ENCODE measurements at regions not wholly inside any gene's neighbourhood (a gene's known extent, or its start where the extent isn't known, plus 50 kb on each side); places are given as distances from the start of the nearest gene placed in this dataset.

GRCh38 chr15:59953392-59953883 is 50.7 kb upstream of the FOXB1 start:
- POLR2A ChIA-PET: no interaction called here
- TF ChIP-seq CTCF (IDR thresholded peaks at IDR 0.05; ENCODE audit: insufficient read depth, low read length, missing control alignments): no peak
- no peak for DNase-seq (ENCODE audit: low read depth, low spot score)
- H3K4me3 ChIP-seq (ENCODE audit: low read depth, low read length): no peak overlapping the region
- CTCF ChIA-PET: no interaction called here

GRCh38 chr15:59952960-59953359 is 51.2 kb upstream of the FOXB1 start:
- no peak for TF ChIP-seq CTCF (IDR thresholded peaks at IDR 0.05; ENCODE audit: insufficient read depth, low read length, missing control alignments)
- H3K4me3 ChIP-seq (ENCODE audit: low read depth, low read length): no peak overlapping the region
- ChIA-PET CTCF (no interaction called here), POLR2A (no interaction called here)
- no peak for DNase-seq (ENCODE audit: low read depth, low spot score)

- no peak for DNase-seq (ENCODE audit: low read depth, low spot score)
- TF ChIP-seq CTCF (IDR thresholded peaks at IDR 0.05; ENCODE audit: insufficient read depth, low read length, missing control alignments): no peak
- CTCF ChIA-PET: no interaction called here
- POLR2A ChIA-PET: no interaction called here
- no peak overlapping the region for H3K4me3 ChIP-seq (ENCODE audit: low read depth, low read length)
Measured at GRCh38 chr15:59950603-59951388, 53.3 kb upstream of the FOXB1 start.

GRCh38 chr15:59948924-59949613 is 55.0 kb upstream of the FOXB1 start:
- DNase-seq (ENCODE audit: low read depth, low spot score): no peak
- no peak overlapping the region for H3K4me3 ChIP-seq (ENCODE audit: low read depth, low read length)
- ChIA-PET POLR2A (no interaction called here), CTCF (interaction anchor here (1.1 kb wide), 1 partner anchor 225 kb away, joined by 3 read pairs; no protein-coding TSS in a partner anchor)
- TF ChIP-seq CTCF (IDR thresholded peaks at IDR 0.05; ENCODE audit: insufficient read depth, low read length, missing control alignments): no peak

GRCh38 chr15:59946084-59946483 is 58.0 kb upstream of the FOXB1 start:
- no peak overlapping the region for H3K4me3 ChIP-seq (ENCODE audit: low read depth, low read length)
- POLR2A ChIA-PET: no interaction called here
- TF ChIP-seq CTCF (IDR thresholded peaks at IDR 0.05; ENCODE audit: insufficient read depth, low read length, missing control alignments): no peak
- DNase-seq (ENCODE audit: low read depth, low spot score): no peak
- CTCF ChIA-PET: no interaction called here

GRCh38 chr15:59945036-59945435 is 59.1 kb upstream of the FOXB1 start:
- H3K4me3 ChIP-seq (ENCODE audit: low read depth, low read length): no peak overlapping the region
- ChIA-PET POLR2A (no interaction called here), CTCF (no interaction called here)
- DNase-seq (ENCODE audit: low read depth, low spot score): no peak
- TF ChIP-seq CTCF (IDR thresholded peaks at IDR 0.05; ENCODE audit: insufficient read depth, low read length, missing control alignments): no peak
